GM10248 (cell line): ENCODE measurements at regions not wholly inside any gene's neighbourhood (a gene's known extent, or its start where the extent isn't known, plus 50 kb on each side); places are given as distances from the start of the nearest gene placed in this dataset.

Experiments
- CTCF ChIA-PET: fragments of 300-600 bp; sonication (Branson Sonifier 250); formaldehyde crosslinking; extraction: SDS; loops from one replicate; lab custom pipeline; 2021; ENCODE audit warnings: antibody characterized with exemption; lab: Yijun Ruan, JAX
- POLR2A ChIA-PET: fragments of 350-650 bp; sonication (Branson Sonifier 250); formaldehyde crosslinking; extraction: SDS; loops from one replicate; lab custom pipeline; 2020; ENCODE audit warnings: antibody characterized with exemption; lab: Yijun Ruan, JAX
- DNase-seq: peaks from one replicate; pipeline ENCODE4 v3.0.0; 2012; ENCODE audit errors: extremely low spot score
- CTCF ChIP-seq: IDR thresholded peaks from 2 replicates; pipeline ENCODE4 v1.5.1; 2012; ENCODE audit warnings: mild to moderate bottlenecking, low read depth; ENCODE audit errors: extremely low read depth, missing control alignments, control extremely low read depth

- ChIA-PET POLR2A (no interaction called here), CTCF (no interaction called here)
- TF ChIP-seq CTCF = no peak
- DNase-seq = no peak
Observed at GRCh38 chr16:17832738-17833137, 362.0 kb upstream of the XYLT1 start.

- POLR2A ChIA-PET = no interaction called here
- CTCF ChIA-PET = no interaction called here
- TF ChIP-seq CTCF = no peak
- DNase-seq = no peak
Observed at GRCh38 chr16:17831330-17831729, 360.6 kb upstream of the XYLT1 start.

GRCh38 chr16:17830651-17831050, 359.9 kb upstream of the XYLT1 start:
- DNase-seq = no peak
- CTCF ChIA-PET = no interaction called here
- TF ChIP-seq CTCF = no peak
- POLR2A ChIA-PET = no interaction called here

- CTCF ChIA-PET = no interaction called here
- TF ChIP-seq CTCF = no peak
- POLR2A ChIA-PET = no interaction called here
- DNase-seq = no peak
Observed at GRCh38 chr16:17829811-17830210, 359.1 kb upstream of the XYLT1 start.

- no peak for DNase-seq
- ChIA-PET POLR2A (no interaction called here), CTCF (no interaction called here)
- no peak for TF ChIP-seq CTCF
Observed at GRCh38 chr16:17828012-17828411, 357.3 kb upstream of the XYLT1 start.

GRCh38 chr16:17827313-17827712, 356.6 kb upstream of the XYLT1 start:
- ChIA-PET POLR2A (no interaction called here), CTCF (no interaction called here)
- no peak for TF ChIP-seq CTCF
- no peak for DNase-seq

GRCh38 chr16:17817943-17818342, 347.2 kb upstream of the XYLT1 start:
- POLR2A ChIA-PET = no interaction called here
- CTCF ChIA-PET = no interaction called here

More at GRCh38 chr16:17817943-17818342, 347.2 kb upstream of the XYLT1 start:
- no peak for TF ChIP-seq CTCF
- DNase-seq = no peak
